Tibial nerve (tissue), 4 donors: ENCODE measurements at regions not wholly inside any gene's neighbourhood (a gene's known extent, or its start where the extent isn't known, plus 50 kb on each side); places are given as distances from the start of the nearest gene placed in this dataset.
A peak's percentile ranks its signal among the peaks of the same experiment; 100 is the strongest.

ENCODE experiments used
- DNase-seq, 2 donors: peaks; one replicate each; pipeline ENCODE4 v3.0.0-alpha.2; 2019; ENCODE audit warnings: low spot score in 2 of 2
- H3K27ac ChIP-seq, 4 donors: fragments of 200-600 bp; sonication (generic) in 3 of 4; one replicate each; pipeline ENCODE4 v1.5.1; 2017 to 2019; ENCODE audit warnings: mild to moderate bottlenecking in 1 of 4
- H3K27me3 ChIP-seq, 2 donors: fragments of 200-600 bp; sonication (generic) in 1 of 2; one replicate each; pipeline versions ENCODE4 v1.5.1 to v1.6.0; 2017 to 2019
- H3K36me3 ChIP-seq, 3 donors: fragments of 200-600 bp; sonication (generic); one replicate each; pipeline ENCODE4 v1.5.1; 2018 to 2019
- H3K4me1 ChIP-seq, 4 donors: fragments of 200-600 bp; sonication (generic) in 3 of 4; one replicate each; pipeline ENCODE4 v1.5.1; 2017 to 2019
- H3K4me3 ChIP-seq, 4 donors: fragments of 200-600 bp; sonication (generic) in 3 of 4; one replicate each; pipeline ENCODE4 v1.5.1; 2017 to 2019; ENCODE audit warnings: mild to moderate bottlenecking in 1 of 4, moderate library complexity in 1 of 4
- H3K9me3 ChIP-seq, 4 donors: fragments of 200-600 bp; sonication (generic) in 3 of 4; one replicate each; pipeline ENCODE4 v1.5.1; 2017 to 2019
- EP300 ChIP-seq, 2 donors: sonication (generic); formaldehyde crosslinking; IDR thresholded peaks; one replicate each; pipeline ENCODE4 v1.6.1; 2017; ENCODE audit warnings: antibody characterized with exemption in 2 of 2, mild to moderate bottlenecking in 1 of 2
- POLR2A ChIP-seq, 2 donors: fragments of 450-650 bp; IDR thresholded peaks; one replicate each; pipeline ENCODE4 v1.6.1; 2017; ENCODE audit warnings: antibody characterized with exemption in 2 of 2, mild to moderate bottlenecking in 2 of 2, moderate library complexity in 2 of 2
- WGBS, 2 donors: methylation state at CpG; one replicate each; pipeline ENCODE4 v1.1.5; 2018; 5-methylcytosine and 5-hydroxymethylcytosine counted together
- TF ChIP-seq, protein P1 (sequence below), 5 experiments: fragments of 200-600 bp in 3 of 5; fragments of 450-650 bp in 2 of 5; sonication (generic) in 3 of 5; IDR thresholded peaks; one replicate each; pipeline ENCODE4 v1.5.1; 2016 to 2019; ENCODE audit warnings: antibody characterized with exemption in 5 of 5, mild to moderate bottlenecking in 3 of 5, moderate library complexity in 2 of 5

DNA sequence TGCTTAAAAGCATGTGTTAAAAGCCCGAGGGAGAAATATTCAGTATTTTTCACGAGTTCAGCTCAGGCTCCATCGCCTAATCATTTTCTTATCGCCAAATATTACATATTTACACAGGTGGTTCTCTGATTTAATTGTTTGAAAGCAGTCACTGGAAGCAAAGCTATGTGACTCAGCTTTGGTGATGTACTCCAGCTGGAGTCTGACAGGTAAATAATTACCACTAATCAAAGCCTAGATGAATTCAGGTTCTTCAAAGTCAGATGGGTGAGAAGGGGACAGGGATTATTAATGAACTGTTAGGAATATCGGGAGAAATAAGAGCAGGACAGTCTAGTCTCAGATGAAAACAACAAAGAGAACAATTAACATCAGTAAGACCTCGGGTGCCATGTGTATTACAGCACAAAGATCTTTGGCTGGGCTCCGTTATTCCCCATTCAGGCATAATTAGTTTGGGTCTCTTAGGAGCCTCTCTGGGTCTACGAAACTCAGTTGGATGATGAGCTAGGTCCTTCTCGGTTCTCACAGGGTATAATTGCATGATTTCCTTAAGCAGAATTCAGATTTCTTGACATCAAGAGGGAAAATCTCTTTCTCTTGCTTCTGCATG is 331.7 kb upstream of the ADAMTS9 start:
- Histone ChIP-seq H3K27ac (peak overlapping the region in 2 of 4 donors; percentile 37 to 54), H3K27me3 (no peaks in the 10 kb centered on the region), H3K4me3 (no peak overlapping the region), H3K4me1 (peaks cover 0 to 19% (median 0%) of the 10 kb centered on the region in 4 donors), H3K36me3 (peaks cover 0 to 7% (median 0%) of the 10 kb centered on the region in 3 donors), H3K9me3 (no peaks in the 10 kb centered on the region)
- DNase-seq = no peak
- WGBS, 2 donors = 50 to 55% methylated on average over 9 of the region's 9 CpGs
- TF ChIP-seq, protein P1, sequence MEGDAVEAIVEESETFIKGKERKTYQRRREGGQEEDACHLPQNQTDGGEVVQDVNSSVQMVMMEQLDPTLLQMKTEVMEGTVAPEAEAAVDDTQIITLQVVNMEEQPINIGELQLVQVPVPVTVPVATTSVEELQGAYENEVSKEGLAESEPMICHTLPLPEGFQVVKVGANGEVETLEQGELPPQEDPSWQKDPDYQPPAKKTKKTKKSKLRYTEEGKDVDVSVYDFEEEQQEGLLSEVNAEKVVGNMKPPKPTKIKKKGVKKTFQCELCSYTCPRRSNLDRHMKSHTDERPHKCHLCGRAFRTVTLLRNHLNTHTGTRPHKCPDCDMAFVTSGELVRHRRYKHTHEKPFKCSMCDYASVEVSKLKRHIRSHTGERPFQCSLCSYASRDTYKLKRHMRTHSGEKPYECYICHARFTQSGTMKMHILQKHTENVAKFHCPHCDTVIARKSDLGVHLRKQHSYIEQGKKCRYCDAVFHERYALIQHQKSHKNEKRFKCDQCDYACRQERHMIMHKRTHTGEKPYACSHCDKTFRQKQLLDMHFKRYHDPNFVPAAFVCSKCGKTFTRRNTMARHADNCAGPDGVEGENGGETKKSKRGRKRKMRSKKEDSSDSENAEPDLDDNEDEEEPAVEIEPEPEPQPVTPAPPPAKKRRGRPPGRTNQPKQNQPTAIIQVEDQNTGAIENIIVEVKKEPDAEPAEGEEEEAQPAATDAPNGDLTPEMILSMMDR (IDR thresholded peaks at IDR 0.05) = no peak
- TF ChIP-seq POLR2A (IDR thresholded peaks at IDR 0.05) (no peak), EP300 (IDR thresholded peaks at IDR 0.05) (no peak)

DNA sequence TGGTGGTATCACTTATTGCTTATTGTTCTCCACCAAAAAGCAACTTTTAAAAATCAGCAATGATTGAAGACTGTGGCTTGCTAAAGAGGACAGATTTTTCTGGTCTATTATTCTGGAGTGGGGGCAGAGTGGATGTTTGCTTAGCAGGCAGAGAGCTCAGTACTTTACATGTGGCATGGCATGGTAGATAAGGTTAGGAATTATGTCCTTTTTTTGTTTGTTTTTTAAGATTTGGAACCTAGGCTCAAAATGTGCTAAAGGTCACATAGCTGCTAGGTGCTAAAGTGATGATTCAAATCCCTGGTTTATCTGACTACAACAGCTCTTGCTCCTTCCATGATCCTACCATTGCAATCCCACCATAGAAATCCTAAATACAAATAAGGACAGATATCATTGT is 331.0 kb upstream of the ADAMTS9 start:
- peak overlapping the region in 2 of 4 donors; percentile 37 to 54 for H3K27ac ChIP-seq
- peaks cover 0 to 7% (median 0%) of the 10 kb centered on the region in 3 donors for H3K36me3 ChIP-seq
- no peak for DNase-seq
- H3K27me3 ChIP-seq = no peaks in the 10 kb centered on the region
- no peaks in the 10 kb centered on the region for H3K9me3 ChIP-seq
- H3K4me1 ChIP-seq = peaks cover 0 to 19% (median 0%) of the 10 kb centered on the region in 4 donors
- TF ChIP-seq, protein P1 (IDR thresholded peaks at IDR 0.05) = no peak
- TF ChIP-seq POLR2A (IDR thresholded peaks at IDR 0.05) (no peak), EP300 (IDR thresholded peaks at IDR 0.05) (no peak)
- H3K4me3 ChIP-seq = no peak overlapping the region

DNA sequence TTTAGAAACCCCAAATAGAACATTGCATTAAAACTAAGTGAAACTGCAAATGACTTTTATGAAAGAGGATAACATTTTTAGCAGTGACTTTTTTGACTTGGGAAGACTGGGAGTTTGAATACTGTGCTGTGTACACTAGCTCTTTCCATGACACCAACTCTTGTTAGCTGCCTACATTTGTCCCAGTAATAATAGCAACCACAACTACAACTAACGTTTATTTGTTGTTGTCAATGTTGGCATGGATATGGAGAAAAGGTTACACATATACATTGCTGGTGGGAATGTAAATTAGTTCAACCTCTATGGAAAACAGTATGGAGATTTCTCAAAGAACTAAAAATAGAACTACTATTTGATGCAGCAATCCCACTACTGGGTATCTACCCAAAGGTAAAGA is 329.6 kb upstream of the ADAMTS9 start:
- no peak overlapping the region for H3K4me3 ChIP-seq
- peaks cover 0 to 19% (median 0%) of the 10 kb centered on the region in 4 donors for H3K4me1 ChIP-seq
- no peak for DNase-seq
- WGBS, 2 donors = 64 to 67% methylated on average over 1 of the region's 1 CpG
- H3K27me3 ChIP-seq = no peaks in the 10 kb centered on the region
- H3K27ac ChIP-seq = no peak overlapping the region
- no peak for TF ChIP-seq EP300 (IDR thresholded peaks at IDR 0.05)
- TF ChIP-seq, protein P1 (IDR thresholded peaks at IDR 0.05) = no peak
- no peak for TF ChIP-seq POLR2A (IDR thresholded peaks at IDR 0.05)
- H3K9me3 ChIP-seq = no peaks in the 10 kb centered on the region
- H3K36me3 ChIP-seq = no peaks in the 10 kb centered on the region

DNA sequence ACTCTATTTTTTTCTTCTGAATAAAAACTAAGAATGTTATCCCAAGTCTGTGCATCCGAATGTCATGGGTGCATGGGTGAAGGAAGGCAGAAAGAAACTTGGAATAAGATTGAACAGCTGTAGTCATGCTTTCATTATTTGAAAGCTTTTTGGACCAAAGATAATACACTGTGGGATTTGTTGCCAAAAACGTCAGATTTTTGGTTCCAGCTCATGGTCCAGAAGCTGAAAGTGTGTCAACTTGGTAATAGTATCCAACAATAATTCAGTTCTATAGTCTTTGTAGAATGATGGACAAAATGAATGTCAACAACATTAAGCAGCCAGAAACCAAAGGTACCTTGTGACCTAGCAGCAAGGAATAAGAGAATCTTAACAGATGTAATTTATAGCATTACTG is 327.9 kb upstream of the ADAMTS9 start:
- H3K27me3 ChIP-seq = no peaks in the 10 kb centered on the region
- 25 to 30% methylated on average over 2 of the region's 2 CpGs for WGBS, 2 donors

DNA sequence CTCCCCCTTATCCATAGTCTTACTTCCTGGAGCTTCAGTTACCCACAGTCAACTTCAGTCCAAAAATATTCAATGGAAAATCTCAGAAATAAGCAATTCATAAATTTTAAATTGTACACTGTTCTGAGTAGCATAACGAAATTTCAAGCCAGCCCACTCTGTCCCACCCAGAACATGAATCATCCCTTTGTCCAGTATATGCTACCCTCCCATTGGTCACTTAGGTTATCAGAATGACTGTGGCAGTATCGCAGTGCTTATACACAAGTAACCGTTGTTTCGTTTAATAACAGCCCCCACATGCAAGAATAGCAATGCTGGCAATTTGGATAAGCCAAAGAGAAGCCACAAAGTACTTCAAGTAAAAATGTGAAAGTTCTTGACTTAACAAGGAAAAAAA is 325.3 kb upstream of the ADAMTS9 start:
- no peak overlapping the region for H3K4me3 ChIP-seq
- DNase-seq = no peak
- no peaks in the 10 kb centered on the region for H3K9me3 ChIP-seq
- H3K27ac ChIP-seq = no peak overlapping the region
- TF ChIP-seq POLR2A (IDR thresholded peaks at IDR 0.05) = no peak
- TF ChIP-seq, protein P1 (IDR thresholded peaks at IDR 0.05) = no peak
- no peak for TF ChIP-seq EP300 (IDR thresholded peaks at IDR 0.05)
- no peaks in the 10 kb centered on the region for H3K4me1 ChIP-seq
- WGBS, 2 donors = 52 to 60% methylated on average over 4 of the region's 4 CpGs
- no peaks in the 10 kb centered on the region for H3K27me3 ChIP-seq
- H3K36me3 ChIP-seq = peaks cover 0 to 23% (median 0%) of the 10 kb centered on the region in 3 donors

More for the DNA sequence above, 327.9 kb upstream of the ADAMTS9 start:
- TF ChIP-seq EP300 (IDR thresholded peaks at IDR 0.05) (no peak), POLR2A (IDR thresholded peaks at IDR 0.05) (no peak)
- TF ChIP-seq, protein P1 (IDR thresholded peaks at IDR 0.05) = no peak
- H3K4me1 ChIP-seq = peaks cover 0 to 17% (median 0%) of the 10 kb centered on the region in 4 donors
- H3K9me3 ChIP-seq = no peaks in the 10 kb centered on the region
- H3K36me3 ChIP-seq = peaks cover 0 to 15% (median 0%) of the 10 kb centered on the region in 3 donors
- no peak for DNase-seq
- no peak overlapping the region for H3K27ac ChIP-seq
- H3K4me3 ChIP-seq = no peak overlapping the region
